GM12891 (cell line): ENCODE measurements at regions not wholly inside any gene's neighbourhood (a gene's known extent, or its start where the extent isn't known, plus 50 kb on each side); places are given as distances from the start of the nearest gene placed in this dataset.

Experiments
- POLR2A ChIP-seq: IDR thresholded peaks from 2 replicates; pipeline ENCODE4 v1.6.1; 2011; ENCODE audit warnings: low read depth, low read length, control low read depth
- POLR2AphosphoS5 ChIP-seq: IDR thresholded peaks from 2 replicates; pipeline ENCODE4 v1.6.1; 2011; ENCODE audit warnings: low read depth, low read length, control low read depth

DNA sequence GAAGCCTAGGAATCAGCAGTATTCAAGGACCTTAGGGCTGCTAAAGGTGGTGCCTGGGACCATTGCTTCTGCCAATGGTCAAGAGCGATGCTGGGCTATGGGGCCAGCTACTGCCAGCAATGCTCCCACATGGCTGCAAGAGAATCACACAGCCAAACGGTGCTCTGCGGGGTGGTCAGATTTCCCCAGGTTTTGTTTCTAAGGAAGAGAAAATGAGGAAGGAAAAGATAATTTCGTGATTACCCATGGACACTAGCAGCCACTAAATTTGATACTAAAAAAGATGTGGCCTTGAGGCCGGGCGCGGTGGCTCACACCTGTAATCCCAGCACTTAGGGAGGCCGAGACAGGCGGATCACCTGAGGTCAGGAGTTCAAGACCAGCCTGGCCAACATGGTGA lies 83.0 kb downstream of the LYZL2 start:
- TF ChIP-seq POLR2AphosphoS5 (no peak), POLR2A (no peak)
